ENCODE measurements at regions not wholly inside any gene's neighbourhood (a gene's known extent, or its start where the extent isn't known, plus 50 kb on each side); places are given as distances from the start of the nearest gene placed in this dataset.

DNA sequence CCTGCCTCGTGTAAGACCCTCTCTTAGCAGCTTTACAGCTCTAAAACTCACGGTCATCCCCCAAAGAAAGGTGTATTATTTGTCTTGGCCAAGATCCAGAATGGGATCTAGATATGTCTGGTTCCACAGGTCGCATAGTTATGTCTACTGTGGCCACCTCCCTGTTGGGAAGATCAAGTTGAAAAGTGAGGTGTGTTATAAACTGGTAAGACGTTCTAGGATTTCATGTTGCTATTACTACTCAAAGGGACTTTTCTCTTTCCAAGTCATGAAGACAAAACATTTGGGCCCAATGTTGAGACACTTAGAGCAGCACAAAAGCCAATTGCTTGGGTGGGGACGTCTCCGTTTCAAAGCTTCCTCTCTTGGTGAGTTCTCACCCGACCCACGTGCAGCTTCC is 766.0 kb downstream of the RNF144A start:
- Histone ChIP-seq H3K79me2 (ENCODE audit: insufficient read depth, low read length) (no peaks in the 10 kb centered on the region), H3K79me1 (ENCODE audit: insufficient read depth, low read depth, low read length, poor library complexity, severe bottlenecking) (no peaks in the 10 kb centered on the region), H3K23ac (ENCODE audit: insufficient read length, low read depth, low read length) (no peak overlapping the region), H2AK5ac (ENCODE audit: insufficient read length, low read length) (no peak overlapping the region), H4K91ac (ENCODE audit: insufficient read length, low read depth, low read length) (no peak overlapping the region), H3K4me1 (ENCODE audit: insufficient read depth, low read length) (no peaks in the 10 kb centered on the region), H3K14ac (ENCODE audit: insufficient read depth, low read length) (no peak overlapping the region), H3K27me3 (ENCODE audit: insufficient read depth, low read length) (no peaks in the 10 kb centered on the region), H2BK120ac (ENCODE audit: low read depth, low read length, poor library complexity, severe bottlenecking) (no peak overlapping the region), H2BK20ac (ENCODE audit: low read depth, low read length, poor library complexity, severe bottlenecking) (no peak overlapping the region), H3K9me3 (ENCODE audit: control insufficient read depth, low read depth, low read length) (no peaks in the 10 kb centered on the region), H3K18ac (ENCODE audit: insufficient read length, low read depth, low read length) (no peak overlapping the region), H3K4me2 (ENCODE audit: insufficient read depth, insufficient read length, low read length) (no peak overlapping the region), H2BK15ac (ENCODE audit: low read depth, low read length) (no peak overlapping the region), H3T11ph (ENCODE audit: low read length) (no peak overlapping the region), H3K4ac (ENCODE audit: low read depth, low read length) (no peak overlapping the region), H2BK12ac (ENCODE audit: insufficient read length, low read depth, low read length) (no peak overlapping the region), H3K27ac (ENCODE audit: insufficient read length, low read depth, low read length) (no peak overlapping the region), H3K56ac (ENCODE audit: insufficient read length, low read depth, low read length) (no peak overlapping the region), H4K8ac (replicated peaks; ENCODE audit: insufficient read length, low read depth, low read length) (no peak overlapping the region), H3K23me2 (ENCODE audit: insufficient read length, low read depth, low read length, poor library complexity, severe bottlenecking) (no peaks in the 10 kb centered on the region), H3K9ac (ENCODE audit: extremely low read depth, insufficient read length, low read length) (no peak overlapping the region), H4K5ac (ENCODE audit: insufficient read length, low read depth, low read length) (no peak overlapping the region), H4K20me1 (ENCODE audit: control insufficient read depth, insufficient read depth, insufficient read length) (no peaks in the 10 kb centered on the region), H2BK5ac (ENCODE audit: insufficient read length, low read length) (no peak overlapping the region), H2AFZ (ENCODE audit: low read length) (no peak overlapping the region)
- DNase-seq, result no peak
- TF ChIP-seq, protein P1, sequence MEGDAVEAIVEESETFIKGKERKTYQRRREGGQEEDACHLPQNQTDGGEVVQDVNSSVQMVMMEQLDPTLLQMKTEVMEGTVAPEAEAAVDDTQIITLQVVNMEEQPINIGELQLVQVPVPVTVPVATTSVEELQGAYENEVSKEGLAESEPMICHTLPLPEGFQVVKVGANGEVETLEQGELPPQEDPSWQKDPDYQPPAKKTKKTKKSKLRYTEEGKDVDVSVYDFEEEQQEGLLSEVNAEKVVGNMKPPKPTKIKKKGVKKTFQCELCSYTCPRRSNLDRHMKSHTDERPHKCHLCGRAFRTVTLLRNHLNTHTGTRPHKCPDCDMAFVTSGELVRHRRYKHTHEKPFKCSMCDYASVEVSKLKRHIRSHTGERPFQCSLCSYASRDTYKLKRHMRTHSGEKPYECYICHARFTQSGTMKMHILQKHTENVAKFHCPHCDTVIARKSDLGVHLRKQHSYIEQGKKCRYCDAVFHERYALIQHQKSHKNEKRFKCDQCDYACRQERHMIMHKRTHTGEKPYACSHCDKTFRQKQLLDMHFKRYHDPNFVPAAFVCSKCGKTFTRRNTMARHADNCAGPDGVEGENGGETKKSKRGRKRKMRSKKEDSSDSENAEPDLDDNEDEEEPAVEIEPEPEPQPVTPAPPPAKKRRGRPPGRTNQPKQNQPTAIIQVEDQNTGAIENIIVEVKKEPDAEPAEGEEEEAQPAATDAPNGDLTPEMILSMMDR (conservative IDR thresholded peaks at IDR 0.05), result no peak
- no peak overlapping the region for H3K27ac Mint-ChIP-seq
- WGBS (ENCODE audit: extremely low coverage, insufficient read length, low lambda C conversion rate), result no CpG with 5 or more reads among the region's 8 CpGs
- no peaks in the 10 kb centered on the region for H3K27me3 Mint-ChIP-seq (ENCODE audit: low read depth)
- H3K9me3 Mint-ChIP-seq, result peaks cover 0 to 2% of the 10 kb centered on the region in 2 experiments; a peak in 2 of 5 replicates
- no peak overlapping the region for H3K4me3 Mint-ChIP-seq
- H3K4me1 Mint-ChIP-seq, result peaks cover 0 to 5% of the 10 kb centered on the region in 2 experiments; a peak in 2 of 4 replicates
- no peaks in the 10 kb centered on the region for H3K36me3 Mint-ChIP-seq (ENCODE audit: insufficient read depth in 1 of 3, low read depth in 3 of 3)

All from H9 (cell line).